ENCODE measurements at regions not wholly inside any gene's neighbourhood (a gene's known extent, or its start where the extent isn't known, plus 50 kb on each side); places are given as distances from the start of the nearest gene placed in this dataset.

GRCh38 chr14:100669011-100669412 is 57.7 kb upstream of the DLK1 start:
- Histone ChIP-seq H3K79me2 (ENCODE audit: low read length) (no peaks in the 10 kb centered on the region), H2AFZ (ENCODE audit: low read length) (no peak overlapping the region), H3F3A (ENCODE audit: low read length, unreplicated experiment) (no peaks in the 10 kb centered on the region), H3K4me2 (ENCODE audit: low read length) (no peak overlapping the region), H3K9ac (ENCODE audit: low read length) (no peak overlapping the region), H3K4me1 (ENCODE audit: insufficient read depth, low read length) (peaks cover 25% of the 10 kb centered on the region), H3K4me3 (ENCODE audit: low read length) (no peak overlapping the region), H3K9me2 (replicated peaks; ENCODE audit: low read length) (no peaks in the 10 kb centered on the region), H4K20me1 (ENCODE audit: low read length) (no peaks in the 10 kb centered on the region), H3K9me3 (ENCODE audit: low read length) (no peaks in the 10 kb centered on the region), H3K36me3 (ENCODE audit: low read depth, low read length) (no peaks in the 10 kb centered on the region), H3K27me3 (ENCODE audit: low read length) (no peaks in the 10 kb centered on the region), H3K27ac (ENCODE audit: low read length) (no peak overlapping the region)
- ATAC-seq (no peak), DNase-seq (no peak)
- TF ChIP-seq EZH2 (IDR thresholded peaks at IDR 0.05; ENCODE audit: low read length, unreplicated experiment) = no peak
- no peak for TF ChIP-seq EZH2phosphoT487 (IDR thresholded peaks at IDR 0.05; ENCODE audit: borderline replicate concordance, low read length)
- no peak for TF ChIP-seq CTCF (conservative IDR thresholded peaks at IDR 0.05; ENCODE audit: low read depth, low read length)
- POLR2A ChIA-PET (ENCODE audit: unreplicated experiment) = no interaction called here
- intact Hi-C loops (cut with micrococcal nuclease) = loop anchor here (10.0 kb wide), 2 partner anchors 186 to 996 kb away; no protein-coding TSS in a partner anchor
- CTCF ChIA-PET = no interaction called here
- BruUV-seq (replicated peaks) = no TSS peak

- Histone ChIP-seq H4K20me1 (ENCODE audit: low read length) (no peaks in the 10 kb centered on the region), H3K4me3 (ENCODE audit: low read length) (no peak overlapping the region), H3K9ac (ENCODE audit: low read length) (no peak overlapping the region), H3K4me1 (ENCODE audit: insufficient read depth, low read length) (peaks cover 25% of the 10 kb centered on the region), H3K9me3 (ENCODE audit: low read length) (no peaks in the 10 kb centered on the region), H2AFZ (ENCODE audit: low read length) (no peak overlapping the region), H3K36me3 (ENCODE audit: low read depth, low read length) (no peaks in the 10 kb centered on the region), H3K27ac (ENCODE audit: low read length) (no peak overlapping the region), H3F3A (ENCODE audit: low read length, unreplicated experiment) (no peaks in the 10 kb centered on the region), H3K4me2 (ENCODE audit: low read length) (no peak overlapping the region), H3K27me3 (ENCODE audit: low read length) (no peaks in the 10 kb centered on the region), H3K9me2 (replicated peaks; ENCODE audit: low read length) (no peaks in the 10 kb centered on the region), H3K79me2 (ENCODE audit: low read length) (no peaks in the 10 kb centered on the region)
- ChIA-PET CTCF (no interaction called here), POLR2A (ENCODE audit: unreplicated experiment) (no interaction called here)
- no TSS peak for BruUV-seq (replicated peaks)
- intact Hi-C loops (cut with micrococcal nuclease) = loop anchor here (10.0 kb wide), 2 partner anchors 185 to 995 kb away; no protein-coding TSS in a partner anchor
- no peak for ATAC-seq
- TF ChIP-seq CTCF (conservative IDR thresholded peaks at IDR 0.05; ENCODE audit: low read depth, low read length) = no peak
- TF ChIP-seq EZH2 (IDR thresholded peaks at IDR 0.05; ENCODE audit: low read length, unreplicated experiment) = no peak
- DNase-seq = no peak
Measured at GRCh38 chr14:100669468-100669867, 57.2 kb upstream of the DLK1 start.

- Histone ChIP-seq H3K4me3 (ENCODE audit: low read length) (no peak overlapping the region), H3K27me3 (ENCODE audit: low read length) (no peaks in the 10 kb centered on the region), H3F3A (ENCODE audit: low read length, unreplicated experiment) (no peaks in the 10 kb centered on the region), H3K4me2 (ENCODE audit: low read length) (no peak overlapping the region), H3K9me3 (ENCODE audit: low read length) (no peaks in the 10 kb centered on the region), H3K79me2 (ENCODE audit: low read length) (no peaks in the 10 kb centered on the region), H2AFZ (ENCODE audit: low read length) (no peak overlapping the region), H3K9me2 (replicated peaks; ENCODE audit: low read length) (no peaks in the 10 kb centered on the region), H3K27ac (ENCODE audit: low read length) (no peak overlapping the region), H3K36me3 (ENCODE audit: low read depth, low read length) (no peaks in the 10 kb centered on the region), H3K9ac (ENCODE audit: low read length) (no peak overlapping the region), H4K20me1 (ENCODE audit: low read length) (no peaks in the 10 kb centered on the region), H3K4me1 (ENCODE audit: insufficient read depth, low read length) (peaks cover 20% of the 10 kb centered on the region)
- DNase-seq (no peak), ATAC-seq (no peak)
- POLR2A ChIA-PET (ENCODE audit: unreplicated experiment) = no interaction called here
- CTCF ChIA-PET = no interaction called here
- BruUV-seq (replicated peaks) = no TSS peak
- TF ChIP-seq EZH2 (IDR thresholded peaks at IDR 0.05; ENCODE audit: low read length, unreplicated experiment) (no peak), EZH2phosphoT487 (IDR thresholded peaks at IDR 0.05; ENCODE audit: borderline replicate concordance, low read length) (no peak), CTCF (conservative IDR thresholded peaks at IDR 0.05; ENCODE audit: low read depth, low read length) (no peak)
- intact Hi-C loops (cut with micrococcal nuclease) = no loop called here
Measured at GRCh38 chr14:100670017-100670752, 56.5 kb upstream of the DLK1 start.
